Parathyroid adenoma (tissue), 2 donors: ENCODE measurements at regions not wholly inside any gene's neighbourhood (a gene's known extent, or its start where the extent isn't known, plus 50 kb on each side); places are given as distances from the start of the nearest gene placed in this dataset.

ENCODE experiments used
- H2AFZ ChIP-seq: fragments of 300-600 bp; sonication (generic); one replicate; pipeline ENCODE4 v1.7.0; 2017; ENCODE audit warnings: antibody characterized with exemption, mild to moderate bottlenecking
- H3K27ac ChIP-seq: fragments of 300-600 bp; sonication (generic); one replicate; pipeline ENCODE4 v1.7.0; 2017
- H3K27me3 ChIP-seq: fragments of 300-600 bp; sonication (generic); one replicate; pipeline ENCODE4 v1.7.0; 2017; ENCODE audit warnings: low read length; ENCODE audit not compliant: control insufficient read depth, insufficient read depth
- H3K36me3 ChIP-seq: fragments of 300-600 bp; sonication (generic); one replicate; pipeline ENCODE4 v1.7.0; 2017; ENCODE audit warnings: low read length; ENCODE audit not compliant: control insufficient read depth, insufficient read depth
- H3K4me1 ChIP-seq: fragments of 300-600 bp; sonication (generic); one replicate; pipeline ENCODE4 v1.7.0; 2017; ENCODE audit warnings: control low read depth
- H3K4me2 ChIP-seq: fragments of 300-600 bp; sonication (generic); one replicate; pipeline ENCODE4 v1.7.0; 2017; ENCODE audit warnings: low read length
- H3K4me3 ChIP-seq: fragments of 300-600 bp; sonication (generic); one replicate; pipeline ENCODE4 v1.7.0; 2017; ENCODE audit warnings: low read depth, low read length
- H3K79me2 ChIP-seq: fragments of 300-600 bp; sonication (generic); one replicate; pipeline ENCODE4 v1.7.0; 2017; ENCODE audit warnings: control low read depth
- H3K9ac ChIP-seq: fragments of 300-600 bp; sonication (generic); one replicate; pipeline ENCODE4 v1.7.0; 2017; ENCODE audit warnings: mild to moderate bottlenecking
- H3K9me3 ChIP-seq: fragments of 300-600 bp; sonication (generic); one replicate; pipeline ENCODE4 v1.7.0; 2017; ENCODE audit warnings: low read length; ENCODE audit not compliant: control insufficient read depth
- CTCF ChIP-seq: fragments of 300-600 bp; sonication (generic); IDR thresholded peaks from one replicate; pipeline ENCODE4 v1.7.0; 2017; ENCODE audit warnings: antibody characterized with exemption, mild to moderate bottlenecking
- donor health status: primary hyperparathyroidism.

GRCh38 chr18:56202678-56203077, 435.7 kb downstream of the TXNL1 start:
- no peaks in the 10 kb centered on the region for H3K9me3 ChIP-seq
- H3K27ac ChIP-seq: no peak overlapping the region
- H3K4me3 ChIP-seq: no peak overlapping the region
- TF ChIP-seq CTCF: no peak
- H2AFZ ChIP-seq: no peak overlapping the region
- H3K4me1 ChIP-seq: no peaks in the 10 kb centered on the region
- H3K27me3 ChIP-seq: no peaks in the 10 kb centered on the region
- H3K36me3 ChIP-seq: no peaks in the 10 kb centered on the region
- H3K79me2 ChIP-seq: no peaks in the 10 kb centered on the region
- no peak overlapping the region for H3K9ac ChIP-seq
- no peak overlapping the region for H3K4me2 ChIP-seq

GRCh38 chr18:56200381-56200911, 437.9 kb downstream of the TXNL1 start:
- H3K27ac ChIP-seq: no peak overlapping the region
- no peaks in the 10 kb centered on the region for H3K9me3 ChIP-seq
- no peaks in the 10 kb centered on the region for H3K27me3 ChIP-seq
- H3K36me3 ChIP-seq: no peaks in the 10 kb centered on the region
- H3K4me1 ChIP-seq: no peaks in the 10 kb centered on the region
- no peak overlapping the region for H3K4me2 ChIP-seq
- no peak overlapping the region for H2AFZ ChIP-seq
- H3K9ac ChIP-seq: no peak overlapping the region
- TF ChIP-seq CTCF: no peak
- no peaks in the 10 kb centered on the region for H3K79me2 ChIP-seq
- H3K4me3 ChIP-seq: no peak overlapping the region

- Histone ChIP-seq H3K9me3 (no peaks in the 10 kb centered on the region), H3K9ac (no peak overlapping the region), H3K27me3 (no peaks in the 10 kb centered on the region), H3K79me2 (no peaks in the 10 kb centered on the region), H3K36me3 (no peaks in the 10 kb centered on the region), H3K4me2 (no peak overlapping the region), H2AFZ (no peak overlapping the region), H3K4me1 (no peaks in the 10 kb centered on the region), H3K4me3 (no peak overlapping the region), H3K27ac (no peak overlapping the region)
- TF ChIP-seq CTCF: no peak
Measured at GRCh38 chr18:56199580-56200330, 438.6 kb downstream of the TXNL1 start.

DNA sequence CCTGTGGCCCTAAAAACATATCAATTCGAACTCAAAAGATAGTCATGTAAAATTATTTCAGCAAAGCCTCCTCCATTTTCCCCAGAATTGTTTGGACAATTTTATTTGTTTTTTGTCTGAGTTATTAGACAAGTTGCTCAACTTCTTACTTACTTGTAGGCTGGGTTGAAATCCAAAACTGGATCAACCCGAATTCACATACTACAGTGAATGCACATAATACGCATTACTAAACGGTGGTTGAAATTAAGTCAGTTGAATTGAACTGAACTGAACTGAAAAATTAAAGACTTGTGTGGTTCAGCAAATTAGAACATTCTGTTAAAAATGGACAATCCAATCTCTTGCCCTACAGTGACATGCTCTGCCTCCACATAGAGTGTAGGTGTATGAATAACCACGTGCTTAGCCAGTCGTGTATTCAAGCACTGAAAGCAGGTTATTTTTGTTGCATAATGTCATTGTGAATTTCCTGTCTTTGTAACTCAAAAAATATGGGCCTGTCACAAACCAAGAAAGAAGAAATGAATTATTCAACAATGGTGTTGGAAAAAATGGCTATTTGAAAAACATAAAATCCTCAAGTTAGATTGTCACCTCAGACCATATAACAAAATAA, 441.0 kb downstream of the TXNL1 start:
- Histone ChIP-seq H2AFZ (no peak overlapping the region), H3K36me3 (no peaks in the 10 kb centered on the region), H3K9me3 (no peaks in the 10 kb centered on the region), H3K4me3 (no peak overlapping the region), H3K4me1 (no peaks in the 10 kb centered on the region), H3K27ac (no peak overlapping the region), H3K4me2 (no peak overlapping the region), H3K9ac (no peak overlapping the region), H3K27me3 (no peaks in the 10 kb centered on the region), H3K79me2 (no peaks in the 10 kb centered on the region)
- TF ChIP-seq CTCF: no peak
